C4-2B (cell line): ENCODE measurements at regions not wholly inside any gene's neighbourhood (a gene's known extent, or its start where the extent isn't known, plus 50 kb on each side); places are given as distances from the start of the nearest gene placed in this dataset.

ENCODE experiments used
- ZFX ChIP-seq: fragments of 450-650 bp; IDR thresholded peaks from 2 replicates; pipeline ENCODE4 v1.6.1; 2017
- TF ChIP-seq, protein P1 (sequence below): fragments of 450-650 bp; conservative IDR thresholded peaks from 2 replicates; pipeline ENCODE4 v1.5.1; 2017; ENCODE audit warnings: mild to moderate bottlenecking

DNA sequence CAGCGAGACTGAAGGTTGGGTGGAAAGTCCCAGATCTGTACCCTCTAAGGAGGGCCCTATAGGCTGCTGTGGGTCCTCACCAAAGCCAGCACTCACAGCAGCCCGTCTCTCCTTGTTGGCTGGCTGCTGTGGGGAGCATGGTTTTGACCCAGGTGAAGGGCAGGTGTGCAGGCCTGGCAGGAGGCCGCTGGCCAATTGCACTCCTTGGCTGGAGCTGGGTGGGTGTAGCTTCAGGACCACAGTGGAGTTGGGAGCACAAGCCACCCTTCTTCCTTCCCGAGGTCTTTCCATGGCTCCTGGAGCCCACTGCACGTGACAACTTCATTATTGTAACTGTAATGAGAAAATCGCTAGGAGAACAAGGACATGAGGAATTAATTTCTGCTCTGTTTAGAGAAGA is 287.7 kb upstream of the FOXQ1 start:
- TF ChIP-seq, protein P1, sequence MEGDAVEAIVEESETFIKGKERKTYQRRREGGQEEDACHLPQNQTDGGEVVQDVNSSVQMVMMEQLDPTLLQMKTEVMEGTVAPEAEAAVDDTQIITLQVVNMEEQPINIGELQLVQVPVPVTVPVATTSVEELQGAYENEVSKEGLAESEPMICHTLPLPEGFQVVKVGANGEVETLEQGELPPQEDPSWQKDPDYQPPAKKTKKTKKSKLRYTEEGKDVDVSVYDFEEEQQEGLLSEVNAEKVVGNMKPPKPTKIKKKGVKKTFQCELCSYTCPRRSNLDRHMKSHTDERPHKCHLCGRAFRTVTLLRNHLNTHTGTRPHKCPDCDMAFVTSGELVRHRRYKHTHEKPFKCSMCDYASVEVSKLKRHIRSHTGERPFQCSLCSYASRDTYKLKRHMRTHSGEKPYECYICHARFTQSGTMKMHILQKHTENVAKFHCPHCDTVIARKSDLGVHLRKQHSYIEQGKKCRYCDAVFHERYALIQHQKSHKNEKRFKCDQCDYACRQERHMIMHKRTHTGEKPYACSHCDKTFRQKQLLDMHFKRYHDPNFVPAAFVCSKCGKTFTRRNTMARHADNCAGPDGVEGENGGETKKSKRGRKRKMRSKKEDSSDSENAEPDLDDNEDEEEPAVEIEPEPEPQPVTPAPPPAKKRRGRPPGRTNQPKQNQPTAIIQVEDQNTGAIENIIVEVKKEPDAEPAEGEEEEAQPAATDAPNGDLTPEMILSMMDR = no peak
- TF ChIP-seq ZFX = no peak
